T follicular helper cell (primary cell): ENCODE measurements at regions not wholly inside any gene's neighbourhood (a gene's known extent, or its start where the extent isn't known, plus 50 kb on each side); places are given as distances from the start of the nearest gene placed in this dataset.

Experiments
- DNase-seq: peaks from one replicate; pipeline ENCODE4 v3.0.0-alpha.2; 2020; ENCODE audit warnings: low read depth

- DNase-seq = no peak
These were observed 107.0 kb downstream of the DDIT4L start for GRCh38 chr4:100083289-100083688.

GRCh38 chr4:100082852-100083251, 107.4 kb downstream of the DDIT4L start:
- no peak for DNase-seq

GRCh38 chr4:100081491-100081890, 108.8 kb downstream of the DDIT4L start:
- DNase-seq = no peak

GRCh38 chr4:100079264-100079663, 111.0 kb downstream of the DDIT4L start:
- no peak for DNase-seq

- DNase-seq = no peak
These were observed 113.5 kb downstream of the DDIT4L start for GRCh38 chr4:100076753-100077152.

- DNase-seq = no peak
These were observed 114.6 kb downstream of the DDIT4L start for GRCh38 chr4:100075486-100076270.

- DNase-seq = no peak
These were observed 115.2 kb downstream of the DDIT4L start for GRCh38 chr4:100075056-100075455.

GRCh38 chr4:100071506-100071905, 118.8 kb downstream of the DDIT4L start:
- no peak for DNase-seq

GRCh38 chr4:100070868-100071267, 119.4 kb downstream of the DDIT4L start:
- no peak for DNase-seq

GRCh38 chr4:100069207-100069606, 119.1 kb upstream of the H2AZ1 start:
- no peak for DNase-seq

GRCh38 chr4:100067255-100067654, 117.2 kb upstream of the H2AZ1 start:
- DNase-seq = no peak

GRCh38 chr4:100063355-100063754, 113.3 kb upstream of the H2AZ1 start:
- DNase-seq = no peak

- no peak for DNase-seq
These were observed 112.8 kb upstream of the H2AZ1 start for GRCh38 chr4:100062921-100063320.

- no peak for DNase-seq
These were observed 111.8 kb upstream of the H2AZ1 start for GRCh38 chr4:100061835-100062234.

GRCh38 chr4:100060765-100061416, 110.8 kb upstream of the H2AZ1 start:
- no peak for DNase-seq

- DNase-seq = no peak
These were observed 109.4 kb upstream of the H2AZ1 start for GRCh38 chr4:100059467-100059866.

GRCh38 chr4:100056701-100057100, 106.6 kb upstream of the H2AZ1 start:
- DNase-seq = no peak

- no peak for DNase-seq
These were observed 104.0 kb upstream of the H2AZ1 start for GRCh38 chr4:100054071-100054470.

GRCh38 chr4:100049872-100050271, 99.8 kb upstream of the H2AZ1 start:
- no peak for DNase-seq

- DNase-seq = no peak
These were observed 92.6 kb upstream of the H2AZ1 start for GRCh38 chr4:100042711-100043110.

GRCh38 chr4:100042235-100042634, 92.2 kb upstream of the H2AZ1 start:
- DNase-seq = no peak

GRCh38 chr4:100041646-100042045, 91.6 kb upstream of the H2AZ1 start:
- DNase-seq = no peak

GRCh38 chr4:100034023-100034664, 84.1 kb upstream of the H2AZ1 start:
- no peak for DNase-seq
